OCI-LY7 (cell line): ENCODE measurements at regions not wholly inside any gene's neighbourhood (a gene's known extent, or its start where the extent isn't known, plus 50 kb on each side); places are given as distances from the start of the nearest gene placed in this dataset.

Source experiments
- CTCF ChIP-seq: fragments of 200-600 bp; sonication (generic); conservative IDR thresholded peaks from 2 replicates; pipeline ENCODE4 v1.5.1; 2014; ENCODE audit warnings: mild to moderate bottlenecking, antibody characterized with exemption, low read length, moderate library complexity, mixed read lengths
- EZH2phosphoT487 ChIP-seq: fragments of 200-600 bp; sonication (generic); IDR thresholded peaks from 2 replicates; pipeline ENCODE4 v1.6.1; 2018; ENCODE audit warnings: low read depth, borderline replicate concordance, mild to moderate bottlenecking, mixed run types, antibody characterized with exemption, low read length, moderate library complexity, mixed read lengths

- TF ChIP-seq CTCF (no peak), EZH2phosphoT487 (no peak)
Observed at GRCh38 chr17:71145486-71145885, 975.3 kb upstream of the SOX9 start.
